ENCODE measurements at regions not wholly inside any gene's neighbourhood (a gene's known extent, or its start where the extent isn't known, plus 50 kb on each side); places are given as distances from the start of the nearest gene placed in this dataset.

- Histone ChIP-seq H3K36me3 (replicated peaks) (no peaks in the 10 kb centered on the region), H3K27ac (no peak overlapping the region), H3K27me3 (replicated peaks) (no peaks in the 10 kb centered on the region), H3K4me3 (ENCODE audit: low read depth, low read length) (no peak overlapping the region)
- no peak for DNase-seq
- in situ Hi-C loops (cut with HindIII; ENCODE audit: low pct_ligation_motif_present, low sequenced_read_pairs): no loop called here
- TF ChIP-seq CTCF (IDR thresholded peaks at IDR 0.05; ENCODE audit: low read depth, low read length, missing control alignments): no peak
These were observed 230.7 kb upstream of the SGCD start for GRCh38 chr5:156096259-156096658.

GRCh38 chr5:156103155-156103885 lies 223.6 kb upstream of the SGCD start:
- TF ChIP-seq CTCF (IDR thresholded peaks at IDR 0.05; ENCODE audit: low read depth, low read length, missing control alignments): no peak
- Histone ChIP-seq H3K27ac (no peak overlapping the region), H3K36me3 (replicated peaks) (no peaks in the 10 kb centered on the region), H3K27me3 (replicated peaks) (no peaks in the 10 kb centered on the region), H3K4me3 (ENCODE audit: low read depth, low read length) (no peak overlapping the region)
- DNase-seq: no peak
- in situ Hi-C loops (cut with HindIII; ENCODE audit: low pct_ligation_motif_present, low sequenced_read_pairs): no loop called here

GRCh38 chr5:156109317-156110023 lies 217.5 kb upstream of the SGCD start:
- no peak for DNase-seq
- Histone ChIP-seq H3K4me3 (ENCODE audit: low read depth, low read length) (no peak overlapping the region), H3K27me3 (replicated peaks) (no peaks in the 10 kb centered on the region), H3K27ac (no peak overlapping the region), H3K36me3 (replicated peaks) (no peaks in the 10 kb centered on the region)
- TF ChIP-seq CTCF (IDR thresholded peaks at IDR 0.05; ENCODE audit: low read depth, low read length, missing control alignments): no peak
- in situ Hi-C loops (cut with HindIII; ENCODE audit: low pct_ligation_motif_present, low sequenced_read_pairs): no loop called here

GRCh38 chr5:156119692-156120091 lies 207.3 kb upstream of the SGCD start:
- no peaks in the 10 kb centered on the region for H3K27me3 ChIP-seq (replicated peaks)
- no peak overlapping the region for H3K27ac ChIP-seq
- no peak for TF ChIP-seq CTCF (IDR thresholded peaks at IDR 0.05; ENCODE audit: low read depth, low read length, missing control alignments)
- in situ Hi-C loops (cut with HindIII; ENCODE audit: low pct_ligation_motif_present, low sequenced_read_pairs): no loop called here
- no peaks in the 10 kb centered on the region for H3K36me3 ChIP-seq (replicated peaks)
- no peak for DNase-seq
- H3K4me3 ChIP-seq (ENCODE audit: low read depth, low read length): no peak overlapping the region

GRCh38 chr5:156120777-156121176 lies 206.2 kb upstream of the SGCD start:
- in situ Hi-C loops (cut with HindIII; ENCODE audit: low pct_ligation_motif_present, low sequenced_read_pairs): no loop called here
- no peaks in the 10 kb centered on the region for H3K36me3 ChIP-seq (replicated peaks)
- no peak for TF ChIP-seq CTCF (IDR thresholded peaks at IDR 0.05; ENCODE audit: low read depth, low read length, missing control alignments)
- no peaks in the 10 kb centered on the region for H3K27me3 ChIP-seq (replicated peaks)
- no peak for DNase-seq
- no peak overlapping the region for H3K27ac ChIP-seq
- no peak overlapping the region for H3K4me3 ChIP-seq (ENCODE audit: low read depth, low read length)
